ELF-1 (cell line): ENCODE measurements at regions not wholly inside any gene's neighbourhood (a gene's known extent, or its start where the extent isn't known, plus 50 kb on each side); places are given as distances from the start of the nearest gene placed in this dataset.

Source experiments
- DNase-seq: peaks from one replicate; pipeline ENCODE4 v3.0.0-alpha.2; 2016; ENCODE audit warnings: low read depth, low spot score

- DNase-seq, result no peak
These were observed 305.0 kb upstream of the IRX4 start for GRCh38 chr5:2187687-2188086.

- no peak for DNase-seq
These were observed 304.4 kb upstream of the IRX4 start for GRCh38 chr5:2187156-2187555.

- no peak for DNase-seq
These were observed 303.8 kb upstream of the IRX4 start for GRCh38 chr5:2186472-2187015.

- DNase-seq, result no peak
These were observed 303.1 kb upstream of the IRX4 start for GRCh38 chr5:2185646-2186471.

DNA sequence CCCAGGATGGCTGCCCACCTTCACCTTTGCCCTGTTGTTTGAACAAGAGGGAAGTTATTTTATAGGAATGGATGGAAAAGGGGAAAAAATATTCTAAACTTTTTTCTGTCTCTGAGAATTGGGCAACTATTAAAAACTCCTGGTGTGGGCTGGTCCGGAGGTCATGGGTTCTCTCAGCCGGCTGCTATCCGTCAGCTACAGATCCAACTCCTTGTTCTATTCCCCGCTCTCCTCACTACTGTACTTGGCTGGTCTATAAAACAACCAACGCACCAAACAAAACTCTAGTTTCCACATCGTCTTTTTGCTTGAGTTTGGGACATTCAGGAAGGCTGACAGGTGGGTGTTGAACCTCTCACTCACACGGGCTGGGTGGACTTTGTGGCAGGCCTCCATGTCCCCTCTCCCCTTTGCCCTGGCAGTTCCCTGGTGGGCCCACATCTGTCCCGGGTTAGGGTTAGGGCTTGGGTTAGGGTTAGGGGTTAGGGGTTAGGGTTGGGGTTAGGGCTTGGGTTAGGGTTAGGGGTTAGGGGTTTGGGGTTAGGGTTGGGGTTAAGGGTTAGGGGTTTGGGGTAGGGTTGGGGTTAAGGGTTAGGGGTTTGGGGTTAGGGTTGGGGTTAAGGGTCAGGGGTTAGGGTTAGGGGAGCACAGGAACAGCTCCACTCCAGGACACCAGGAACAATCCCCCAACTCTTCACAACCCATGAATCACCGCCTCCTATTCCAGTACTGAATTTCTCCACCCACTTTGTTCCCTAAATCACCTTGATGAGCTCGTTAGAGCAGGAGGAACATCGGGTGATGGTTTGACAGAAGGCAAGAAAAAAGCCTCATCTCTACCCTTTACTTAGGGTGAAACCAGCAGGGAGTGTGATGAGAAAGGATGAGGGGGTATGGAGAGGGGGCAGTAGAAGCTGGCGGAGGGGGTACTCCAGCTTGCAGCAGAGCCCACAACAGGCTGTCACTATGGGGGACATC lies 302.1 kb upstream of the IRX4 start:
- no peak for DNase-seq

- DNase-seq, result no peak
These were observed 301.3 kb upstream of the IRX4 start for GRCh38 chr5:2184026-2184366.

DNA sequence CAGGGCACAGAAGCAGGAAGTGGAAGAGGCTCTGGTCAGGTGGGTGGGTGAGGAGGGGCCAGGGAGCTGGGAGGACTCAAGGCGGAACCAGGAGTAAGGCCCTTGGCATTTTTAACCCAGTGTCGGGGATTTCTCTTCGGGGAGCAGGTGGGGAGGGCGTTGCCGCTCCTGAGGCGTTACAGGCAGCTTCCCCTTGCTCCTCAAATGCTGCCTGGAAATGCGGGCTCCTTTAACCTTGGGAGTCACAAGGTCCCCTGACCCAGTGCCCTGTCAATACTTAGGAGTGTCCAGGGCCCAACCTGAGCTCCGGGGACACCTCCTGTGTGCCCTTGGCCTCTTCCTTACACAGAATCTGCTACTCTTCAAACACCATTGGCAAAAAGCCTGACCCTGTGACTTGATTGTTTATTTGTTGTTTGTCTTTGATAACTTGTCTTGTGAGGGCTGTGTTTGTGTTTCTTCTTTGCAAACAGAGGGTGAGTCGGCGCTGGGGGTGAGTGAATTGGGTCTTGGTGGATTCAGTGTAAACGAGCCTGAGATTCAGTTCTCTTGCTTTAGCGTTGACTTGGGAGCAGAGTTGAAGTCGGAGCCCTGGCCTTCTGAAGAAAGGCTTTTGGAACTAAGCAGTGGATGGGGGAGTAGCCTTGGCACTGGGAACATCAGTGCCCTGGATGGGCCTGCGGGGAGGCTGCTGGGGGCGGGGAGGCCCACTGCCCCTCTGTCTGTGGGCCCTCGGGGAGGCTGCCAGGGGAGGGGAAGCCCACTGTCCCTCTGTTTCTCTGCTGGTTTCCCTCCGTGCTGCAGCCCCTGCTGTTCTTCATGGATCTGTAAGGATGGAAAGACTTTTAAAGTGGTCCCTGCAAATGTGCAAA lies 300.7 kb upstream of the IRX4 start:
- DNase-seq, result no peak

DNA sequence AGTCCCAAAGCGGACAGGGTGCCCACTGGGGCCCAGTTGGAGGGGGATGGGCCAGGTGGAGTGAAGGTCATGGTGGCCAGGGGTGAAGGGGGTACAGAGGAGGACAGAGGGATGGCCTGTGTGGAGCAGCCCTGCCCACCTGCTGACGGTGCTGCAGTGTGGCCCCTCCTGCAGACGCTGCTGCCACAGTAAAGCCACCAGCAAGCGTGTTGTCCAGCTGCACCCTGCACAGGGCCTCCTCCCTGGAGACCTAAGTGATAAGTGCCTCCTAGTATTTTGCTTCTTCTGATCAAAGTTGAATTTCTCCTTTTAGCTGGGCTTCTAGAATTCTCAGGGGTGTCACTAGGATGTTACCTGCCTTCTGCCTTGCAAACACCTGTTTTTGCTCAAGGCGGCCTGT lies 299.3 kb upstream of the IRX4 start:
- no peak for DNase-seq

DNA sequence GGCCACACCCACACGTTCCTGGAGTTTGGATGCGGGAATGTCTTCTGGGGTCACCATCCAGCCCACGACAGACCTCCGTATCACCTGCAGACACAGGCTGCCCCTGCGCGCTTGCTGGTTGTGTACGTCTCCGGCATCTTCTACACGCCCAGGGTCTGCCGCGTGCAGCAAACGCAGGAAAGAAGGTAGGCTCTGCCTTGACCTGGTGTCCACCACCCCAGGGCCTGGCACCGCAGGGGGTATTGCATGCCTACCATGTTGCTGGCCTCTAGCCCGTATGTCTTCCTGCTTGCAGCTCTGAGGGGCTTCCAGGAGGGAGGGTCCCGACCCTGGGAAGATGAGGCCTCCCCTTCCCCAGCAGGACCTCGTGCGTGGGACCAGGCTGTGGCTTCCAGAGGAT lies 298.8 kb upstream of the IRX4 start:
- DNase-seq, result no peak

GRCh38 chr5:2181149-2181548 lies 298.4 kb upstream of the IRX4 start:
- DNase-seq, result no peak

DNA sequence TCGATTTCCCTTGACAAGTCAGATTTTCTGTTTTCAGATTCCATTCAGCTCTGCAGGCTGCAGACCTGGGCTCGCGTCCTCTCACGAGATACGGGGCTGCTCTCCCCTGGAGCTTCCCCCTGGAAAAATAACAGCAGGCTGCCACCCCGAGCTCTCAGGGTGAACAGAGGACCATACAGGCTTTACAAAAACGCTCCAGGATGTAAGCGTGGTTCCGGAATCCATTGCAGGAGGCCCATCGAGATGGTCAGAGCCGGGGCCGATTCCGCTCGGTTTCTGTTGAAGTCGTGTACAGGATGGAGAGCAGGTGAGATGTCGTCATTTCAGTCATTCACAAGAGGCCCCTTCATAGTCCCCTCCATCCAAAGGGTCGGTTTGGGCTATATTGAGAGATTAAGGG lies 297.7 kb upstream of the IRX4 start:
- DNase-seq, result no peak

- DNase-seq, result no peak
These were observed 297.1 kb upstream of the IRX4 start for GRCh38 chr5:2179861-2180260.

GRCh38 chr5:2178528-2178927 lies 295.8 kb upstream of the IRX4 start:
- DNase-seq, result no peak

DNA sequence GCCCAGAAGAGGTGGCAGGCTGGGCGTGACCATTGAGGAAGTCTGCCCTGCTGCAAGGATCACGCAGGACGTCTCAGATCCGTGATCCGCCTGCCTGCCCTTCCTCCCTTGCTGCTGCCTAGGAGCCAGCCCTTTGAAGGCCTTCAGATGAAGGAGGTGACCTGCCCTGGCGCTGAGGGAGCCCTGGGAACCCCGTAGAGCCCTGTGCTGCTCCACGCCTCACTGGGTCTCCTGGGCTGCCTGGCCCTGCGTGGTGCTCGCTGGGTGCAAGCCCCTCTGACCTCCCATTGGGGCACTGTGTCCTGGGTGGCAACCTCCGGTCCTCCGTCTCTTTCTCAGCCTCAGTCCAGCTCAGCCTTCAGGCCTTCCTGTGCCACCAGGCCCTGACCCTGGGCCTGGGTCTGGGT lies 295.3 kb upstream of the IRX4 start:
- DNase-seq, result no peak

- DNase-seq, result no peak
These were observed 294.5 kb upstream of the IRX4 start for GRCh38 chr5:2177244-2177643.

- no peak for DNase-seq
These were observed 293.9 kb upstream of the IRX4 start for GRCh38 chr5:2176581-2176980.

DNA sequence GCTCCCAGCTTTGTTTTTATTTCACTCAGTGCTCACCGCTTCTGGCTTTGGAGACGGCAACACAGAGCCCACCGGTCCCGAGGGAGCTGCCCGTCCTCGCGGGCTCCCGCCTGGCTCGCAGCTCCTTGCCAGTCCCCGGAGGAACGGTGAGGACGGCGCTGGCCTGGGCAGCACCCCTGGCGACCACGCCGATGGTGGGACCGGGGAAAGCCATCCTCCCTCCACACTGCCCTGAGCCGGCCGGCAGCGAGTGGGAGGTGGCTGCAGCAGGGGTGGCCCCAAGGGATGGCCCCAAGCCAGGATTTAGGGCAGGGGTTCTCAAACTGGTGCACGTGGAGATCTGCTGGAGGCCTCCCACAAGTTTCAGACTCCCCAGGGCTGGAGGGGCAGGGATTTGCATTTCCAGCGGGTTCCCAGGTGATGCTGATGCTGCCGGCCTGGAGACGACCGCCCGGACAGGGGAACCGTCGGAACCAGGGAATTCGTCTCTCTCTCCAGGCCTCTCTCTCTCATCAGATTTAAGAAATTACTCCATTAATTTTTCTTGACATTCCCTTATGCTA lies 293.2 kb upstream of the IRX4 start:
- DNase-seq, result no peak

DNA sequence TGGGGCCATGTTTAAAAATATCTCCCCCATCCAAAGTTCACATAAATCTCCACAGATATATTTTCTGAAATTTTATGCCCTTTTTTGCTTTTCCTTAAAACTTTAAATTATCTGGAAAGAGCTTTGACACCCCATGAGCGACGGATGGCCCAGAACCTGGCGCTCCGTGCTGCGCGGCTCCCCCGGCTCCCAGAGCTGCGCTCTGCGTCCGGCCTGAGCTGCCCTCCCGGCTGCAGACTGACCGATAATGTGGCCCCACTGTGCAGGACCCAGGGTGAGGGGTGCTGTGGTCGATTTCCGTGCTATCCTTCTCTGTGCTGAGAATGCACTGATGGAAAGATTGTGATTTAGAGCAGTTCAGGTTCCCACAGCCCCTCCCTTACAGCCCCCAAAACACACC lies 292.3 kb upstream of the IRX4 start:
- no peak for DNase-seq

GRCh38 chr5:2174538-2174937 lies 291.8 kb upstream of the IRX4 start:
- DNase-seq, result no peak

DNA sequence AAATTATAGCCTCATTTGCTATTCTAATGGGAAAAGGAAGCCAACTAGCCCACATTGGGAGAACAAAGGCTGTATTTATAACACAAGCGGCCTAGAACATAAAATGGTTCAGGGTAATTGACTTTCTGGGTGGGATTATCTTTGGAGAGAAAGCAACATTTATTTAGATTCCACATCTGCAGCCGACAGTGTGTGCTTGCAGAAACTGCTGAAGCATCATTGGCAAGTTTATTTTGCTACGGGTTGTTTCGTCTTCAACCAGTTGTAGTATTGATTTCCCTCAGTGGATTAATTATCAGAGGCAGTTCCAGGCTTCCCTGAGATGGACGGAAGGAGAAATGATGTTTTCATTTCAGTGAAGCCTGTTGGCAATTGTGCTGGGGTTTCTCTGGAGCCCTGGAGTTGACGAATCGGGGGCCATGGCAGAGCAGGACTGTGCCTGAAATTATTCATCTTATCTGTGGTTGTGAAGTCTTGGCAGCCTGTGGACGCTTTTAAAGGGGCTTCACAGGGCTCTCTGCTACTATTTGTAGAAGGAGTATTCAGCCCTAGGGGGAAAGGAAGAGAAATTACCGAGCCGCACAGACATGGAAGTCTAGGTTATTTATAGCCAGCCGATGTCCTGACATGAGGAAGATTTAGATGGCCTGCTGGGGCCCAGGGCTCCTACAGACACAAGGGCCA lies 290.6 kb upstream of the IRX4 start:
- no peak for DNase-seq

GRCh38 chr5:2172471-2172870 lies 289.7 kb upstream of the IRX4 start:
- DNase-seq, result no peak
